IMR-90 (cell line): ENCODE measurements at regions not wholly inside any gene's neighbourhood (a gene's known extent, or its start where the extent isn't known, plus 50 kb on each side); places are given as distances from the start of the nearest gene placed in this dataset.

Experiments
- ATAC-seq: fragments of 200-7000 bp; cut with Tn5 transposase; 2 replicates; pipeline ENCODE4 v1.9.1; 2020; ENCODE audit warnings: low read depth, mild to moderate bottlenecking, moderate library complexity
- BruUV-seq: library from RNA; stranded (reverse); fragments of 400-500 nt; replicated peaks from 2 replicates; lab custom pipeline; 2021; lab: Mats Ljungman, UMichigan
- CTCF ChIA-PET: fragments of 300-600 bp; formaldehyde crosslinking; extraction: SDS; loops from one replicate; lab custom pipeline; 2021; ENCODE audit warnings: antibody characterized with exemption; lab: Yijun Ruan, JAX
- POLR2A ChIA-PET: fragments of 300-600 bp; sonication (Branson Sonifier 250); formaldehyde crosslinking; loops from one replicate; lab custom pipeline; 2022; ENCODE audit warnings: antibody characterized with exemption; ENCODE audit not compliant: unreplicated experiment; lab: Charles Lee
- DNase-seq: peaks from one replicate; pipeline ENCODE4 v3.0.0; 2013
- H2AFZ ChIP-seq: replicated peaks from 2 replicates; pipeline ENCODE3; 2013; ENCODE audit warnings: low read length, mild to moderate bottlenecking; ENCODE audit not compliant: poor library complexity
- H2AK5ac ChIP-seq: 2 replicates; pipeline ENCODE4 v1.6.1; 2013; ENCODE audit warnings: low read depth, low read length, inconsistent platforms
- H2AK9ac ChIP-seq: replicated peaks from 2 replicates; pipeline ENCODE3; 2013; ENCODE audit warnings: mild to moderate bottlenecking, low read depth, low read length, moderate library complexity; ENCODE audit not compliant: poor library complexity
- H2BK120ac ChIP-seq: 2 replicates; pipeline ENCODE4 v1.6.1; 2013; ENCODE audit warnings: low read depth, low read length, inconsistent platforms
- H2BK15ac ChIP-seq: 3 replicates; pipeline ENCODE4 v1.6.1; 2013; ENCODE audit warnings: low read depth, low read length, inconsistent platforms
- H2BK20ac ChIP-seq: 2 replicates; pipeline ENCODE4 v1.6.1; 2013; ENCODE audit warnings: low read depth, mild to moderate bottlenecking, inconsistent platforms, low read length, moderate library complexity
- H2BK5ac ChIP-seq: 2 replicates; pipeline ENCODE4 v1.6.1; 2013; ENCODE audit warnings: mild to moderate bottlenecking, low read depth, low read length, inconsistent platforms; ENCODE audit not compliant: poor library complexity, severe bottlenecking
- H3K14ac ChIP-seq: replicated peaks from 2 replicates; pipeline ENCODE4 v1.6.1; 2013; ENCODE audit warnings: low read depth, low read length, inconsistent platforms
- H3K18ac ChIP-seq: 2 replicates; pipeline ENCODE4 v1.6.1; 2013; ENCODE audit warnings: low read depth, low read length, control low read depth
- H3K23ac ChIP-seq: 2 replicates; pipeline ENCODE4 v1.6.1; 2013; ENCODE audit warnings: low read depth, low read length, inconsistent platforms
- H3K27ac ChIP-seq: 2 replicates; pipeline ENCODE4 v1.5.1; 2013; ENCODE audit warnings: mild to moderate bottlenecking, control low read depth, low read length; ENCODE audit not compliant: insufficient read depth
- H3K27me3 ChIP-seq: 2 replicates; pipeline ENCODE4 v1.6.1; 2013; ENCODE audit warnings: low read length; ENCODE audit not compliant: control insufficient read depth, insufficient read depth
- H3K36me3 ChIP-seq: 2 replicates; pipeline ENCODE4 v1.6.1; 2013; ENCODE audit warnings: low read length, mixed read lengths; ENCODE audit not compliant: control insufficient read depth, insufficient read depth
- H3K4ac ChIP-seq: 2 replicates; pipeline ENCODE4 v1.6.1; 2013; ENCODE audit warnings: low read depth, low read length, inconsistent platforms
- H3K4me1 ChIP-seq: 2 replicates; pipeline ENCODE4 v1.6.1; 2013; ENCODE audit warnings: low read length, mixed read lengths; ENCODE audit not compliant: control insufficient read depth, insufficient read depth
- H3K4me2 ChIP-seq: 2 replicates; pipeline ENCODE4 v1.6.1; 2013; ENCODE audit warnings: low read depth, mild to moderate bottlenecking, control low read depth, low read length, moderate library complexity
- H3K4me3 ChIP-seq: 2 replicates; pipeline ENCODE4 v1.5.1; 2013; ENCODE audit warnings: low read depth, mild to moderate bottlenecking, control low read depth, low read length, moderate library complexity; ENCODE audit not compliant: insufficient read depth
- H3K56ac ChIP-seq: 2 replicates; pipeline ENCODE4 v1.6.1; 2013; ENCODE audit warnings: low read length, inconsistent platforms; ENCODE audit not compliant: insufficient read depth; ENCODE audit errors: extremely low read depth
- H3K79me1 ChIP-seq, 2 experiments: 2 replicates each; pipeline ENCODE4 v1.6.1; 2013; ENCODE audit warnings: low read length in 2 of 2, inconsistent platforms in 1 of 2, low read depth in 1 of 2
- H3K9ac ChIP-seq: 2 replicates; pipeline ENCODE4 v1.6.1; 2013; ENCODE audit warnings: low read depth, low read length, control low read depth
- H3K9me1 ChIP-seq: 2 replicates; pipeline ENCODE4 v1.6.1; 2013; ENCODE audit warnings: low read length, inconsistent platforms; ENCODE audit not compliant: insufficient read depth
- H3K9me3 ChIP-seq: 2 replicates; pipeline ENCODE4 v1.6.1; 2013; ENCODE audit warnings: low read length; ENCODE audit not compliant: control insufficient read depth, insufficient read depth
- H4K20me1 ChIP-seq: 2 replicates; pipeline ENCODE4 v1.6.1; 2013; ENCODE audit warnings: low read length, inconsistent platforms; ENCODE audit not compliant: insufficient read depth
- H4K5ac ChIP-seq: 2 replicates; pipeline ENCODE4 v1.6.1; 2013; ENCODE audit warnings: mild to moderate bottlenecking, low read depth, low read length, control low read depth
- H4K8ac ChIP-seq, 2 experiments: 2 replicates each; pipeline ENCODE4 v1.6.1; 2013; ENCODE audit warnings: low read depth in 2 of 2, low read length in 2 of 2, control low read depth in 1 of 2, inconsistent platforms in 1 of 2
- H4K91ac ChIP-seq: 2 replicates; pipeline ENCODE4 v1.6.1; 2013; ENCODE audit warnings: low read depth, low read length, inconsistent platforms; ENCODE audit not compliant: insufficient read depth
- CEBPB ChIP-seq: IDR thresholded peaks from 2 replicates; pipeline ENCODE4 v1.6.1; 2012; ENCODE audit warnings: low read depth, low read length, improper control_type of control experiment
- ELK1 ChIP-seq: fragments of 150-350 bp; IDR thresholded peaks from 2 replicates; pipeline ENCODE4 v1.6.1; 2016; ENCODE audit warnings: low read depth, mild to moderate bottlenecking, low read length, moderate library complexity, borderline replicate concordance
- MAZ ChIP-seq: IDR thresholded peaks from 2 replicates; pipeline ENCODE4 v1.6.1; 2012; ENCODE audit warnings: low read depth, mild to moderate bottlenecking, low read length, improper control_type of control experiment, moderate library complexity, borderline replicate concordance
- MXI1 ChIP-seq: IDR thresholded peaks from 2 replicates; pipeline ENCODE4 v1.6.1; 2012; ENCODE audit warnings: low read depth, mild to moderate bottlenecking, low read length, moderate library complexity, borderline replicate concordance
- RAD21 ChIP-seq: IDR thresholded peaks from 2 replicates; pipeline ENCODE4 v1.6.1; 2012; ENCODE audit warnings: low read length, improper control_type of control experiment
- RCOR1 ChIP-seq: IDR thresholded peaks from 2 replicates; pipeline ENCODE4 v1.6.1; 2012; ENCODE audit warnings: mild to moderate bottlenecking, low read length, improper control_type of control experiment; ENCODE audit not compliant: insufficient replicate concordance
- RFX5 ChIP-seq: IDR thresholded peaks from 2 replicates; pipeline ENCODE4 v1.8.0; 2012; ENCODE audit warnings: low read depth, mild to moderate bottlenecking, low read length, moderate library complexity
- WGBS, 2 experiments: methylation state at CpG; one replicate each; pipeline versions ENCODE4 v1.1.5 to v1.1.7; 2013; ENCODE audit warnings: missing lambda C conversion rate in 2 of 2; ENCODE audit not compliant: insufficient read length in 1 of 2; ENCODE audit errors: extremely low coverage in 2 of 2; 5-methylcytosine and 5-hydroxymethylcytosine counted together
- dilution Hi-C: fragments of 300-500 bp; cut with HindIII; formaldehyde crosslinking; loops from one replicate; pipeline ENCODE4 v1.14.3; 2018; ENCODE audit warnings: low sequenced_read_pairs; ENCODE audit not compliant: unreplicated experiment
- in situ Hi-C: fragments of 300-500 bp; cut with MboI; formaldehyde crosslinking; loops from 3 replicates; pipeline ENCODE4 v1.14.3; 2019; ENCODE audit warnings: low sequenced_read_pairs, inconsistent platforms, mixed read lengths
- intact Hi-C: fragments of 100-400 bp; cut with micrococcal nuclease; formaldehyde crosslinking; loops from 2 replicates; pipeline ENCODE4 v1.10.0; 2022

- no peak for ATAC-seq
- no peak overlapping the region for H2AK5ac ChIP-seq
- H4K91ac ChIP-seq: no peak overlapping the region
- no peaks in the 10 kb centered on the region for H4K20me1 ChIP-seq
- no peak overlapping the region for H3K27ac ChIP-seq
- in situ Hi-C loops: no loop called here
- H3K79me1 ChIP-seq: no peaks in the 10 kb centered on the region
- TF ChIP-seq MAZ (no peak), MXI1 (no peak), RCOR1 (no peak), CEBPB (no peak), RFX5 (no peak), RAD21 (no peak), ELK1 (no peak)
- no peak overlapping the region for H3K18ac ChIP-seq
- H3K56ac ChIP-seq: no peak overlapping the region
- ChIA-PET POLR2A (no interaction called here), CTCF (no interaction called here)
- H3K9me1 ChIP-seq: no peaks in the 10 kb centered on the region
- H4K5ac ChIP-seq: no peak overlapping the region
- dilution Hi-C loops: no loop called here
- H3K9me3 ChIP-seq: peaks cover 6% of the 10 kb centered on the region
- no peak overlapping the region for H3K4me2 ChIP-seq
- H3K36me3 ChIP-seq: no peaks in the 10 kb centered on the region
- H2AFZ ChIP-seq: no peak overlapping the region
- H2BK120ac ChIP-seq: no peak overlapping the region
- H3K4me1 ChIP-seq: no peaks in the 10 kb centered on the region
- no peak overlapping the region for H3K4ac ChIP-seq
- no CpG with 5 or more reads among the region's 2 CpGs for WGBS, 2 experiments
- H2AK9ac ChIP-seq: no peak overlapping the region
- H3K4me3 ChIP-seq: no peak overlapping the region
- no peaks in the 10 kb centered on the region for H3K27me3 ChIP-seq
- no peak overlapping the region for H3K23ac ChIP-seq
- H2BK20ac ChIP-seq: no peak overlapping the region
- no peak overlapping the region for H3K14ac ChIP-seq
- DNase-seq: no peak
- no TSS peak for BruUV-seq
- H4K8ac ChIP-seq: no peak overlapping the region
- no peak overlapping the region for H2BK5ac ChIP-seq
- no peak overlapping the region for H2BK15ac ChIP-seq
- intact Hi-C loops: no loop called here
- no peak overlapping the region for H3K9ac ChIP-seq
These were observed 1157.9 kb upstream of the LRRTM1 start for GRCh38 chr2:81462420-81462819.
